ENCODE measurements at regions not wholly inside any gene's neighbourhood (a gene's known extent, or its start where the extent isn't known, plus 50 kb on each side); places are given as distances from the start of the nearest gene placed in this dataset.

DNA sequence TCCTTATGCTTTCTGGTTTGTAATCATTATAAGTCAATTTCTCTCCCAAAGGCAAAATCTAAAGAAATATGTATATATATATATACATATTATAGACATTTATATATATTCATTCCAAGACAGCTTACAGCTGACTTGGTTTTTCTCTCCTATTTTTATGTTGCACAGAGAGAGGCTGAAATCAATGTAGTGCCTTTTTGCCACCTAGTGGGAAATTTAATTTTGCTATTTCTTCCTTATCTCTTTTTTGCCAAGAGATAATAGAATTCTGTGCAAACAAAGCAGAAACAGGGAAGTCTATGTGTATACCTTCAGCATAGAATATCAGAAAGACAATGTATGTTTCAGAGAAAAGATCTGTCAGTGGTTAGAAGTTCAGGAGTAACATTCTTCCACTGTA lies 186.0 kb upstream of the ANO5 start:
- Histone ChIP-seq H3K36me3 (ENCODE audit: control insufficient read depth, insufficient read depth, low read length) (no peaks in the 10 kb centered on the region), H3K4me1 (ENCODE audit: control insufficient read depth, extremely low read depth, insufficient read depth, low read length) (no peaks in the 10 kb centered on the region), H3K9ac (ENCODE audit: insufficient read depth, low read length) (no peak overlapping the region), H3K79me2 (ENCODE audit: control insufficient read depth, insufficient read depth, low read length) (no peaks in the 10 kb centered on the region), H3K27me3 (ENCODE audit: control insufficient read depth, insufficient read depth, low read length) (no peaks in the 10 kb centered on the region), H3K4me2 (ENCODE audit: extremely low read depth, insufficient read depth, low read length) (no peak overlapping the region), H2AFZ (ENCODE audit: low read length) (no peak overlapping the region), H4K20me1 (ENCODE audit: control insufficient read depth, extremely low read depth, insufficient read depth, low read length) (no peaks in the 10 kb centered on the region), H3K4me3 (replicated peaks in 1 of 4; ENCODE audit: control extremely low read depth in 1 of 4, insufficient read depth in 1 of 4, low read depth in 3 of 4, low read length in 4 of 4) (no peak overlapping the region), H3K9me3 (ENCODE audit: control insufficient read depth, insufficient read depth, low read depth, low read length) (no peaks in the 10 kb centered on the region), H3K27ac (ENCODE audit: insufficient read depth, low read length) (no peak overlapping the region)
- TF ChIP-seq EZH2 (IDR thresholded peaks at IDR 0.05; ENCODE audit: low read length, missing control alignments) = no peak
- TF ChIP-seq, protein P1, sequence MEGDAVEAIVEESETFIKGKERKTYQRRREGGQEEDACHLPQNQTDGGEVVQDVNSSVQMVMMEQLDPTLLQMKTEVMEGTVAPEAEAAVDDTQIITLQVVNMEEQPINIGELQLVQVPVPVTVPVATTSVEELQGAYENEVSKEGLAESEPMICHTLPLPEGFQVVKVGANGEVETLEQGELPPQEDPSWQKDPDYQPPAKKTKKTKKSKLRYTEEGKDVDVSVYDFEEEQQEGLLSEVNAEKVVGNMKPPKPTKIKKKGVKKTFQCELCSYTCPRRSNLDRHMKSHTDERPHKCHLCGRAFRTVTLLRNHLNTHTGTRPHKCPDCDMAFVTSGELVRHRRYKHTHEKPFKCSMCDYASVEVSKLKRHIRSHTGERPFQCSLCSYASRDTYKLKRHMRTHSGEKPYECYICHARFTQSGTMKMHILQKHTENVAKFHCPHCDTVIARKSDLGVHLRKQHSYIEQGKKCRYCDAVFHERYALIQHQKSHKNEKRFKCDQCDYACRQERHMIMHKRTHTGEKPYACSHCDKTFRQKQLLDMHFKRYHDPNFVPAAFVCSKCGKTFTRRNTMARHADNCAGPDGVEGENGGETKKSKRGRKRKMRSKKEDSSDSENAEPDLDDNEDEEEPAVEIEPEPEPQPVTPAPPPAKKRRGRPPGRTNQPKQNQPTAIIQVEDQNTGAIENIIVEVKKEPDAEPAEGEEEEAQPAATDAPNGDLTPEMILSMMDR (conservative IDR thresholded peaks at IDR 0.05 in 1 of 2, IDR thresholded peaks at IDR 0.05 in 1 of 2; ENCODE audit: low read depth in 1 of 2, low read length in 2 of 2) = no peak
- no peak for DNase-seq (ENCODE audit: low read depth in 2 of 2)

DNA sequence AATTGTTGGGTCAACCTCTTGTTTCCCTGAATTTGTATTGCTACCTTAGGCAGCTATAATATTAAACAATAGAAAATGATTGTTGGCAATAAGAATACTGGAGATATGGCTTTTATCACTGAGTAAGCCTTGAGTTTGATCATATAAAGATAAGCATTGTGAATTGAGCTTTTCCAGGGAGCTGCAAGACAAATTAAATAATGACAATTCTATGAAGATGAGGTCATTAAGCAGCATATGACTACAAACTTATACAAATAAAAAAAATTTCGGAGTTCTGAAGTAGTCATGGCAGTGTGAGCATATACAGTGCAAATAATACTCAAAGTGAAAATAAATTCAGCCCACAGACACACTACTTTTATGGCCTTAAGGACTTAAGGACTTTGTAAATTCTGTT lies 161.1 kb upstream of the ANO5 start:
- TF ChIP-seq, protein P1 (conservative IDR thresholded peaks at IDR 0.05 in 1 of 2, IDR thresholded peaks at IDR 0.05 in 1 of 2; ENCODE audit: low read depth in 1 of 2, low read length in 2 of 2) = no peak
- TF ChIP-seq EZH2 (IDR thresholded peaks at IDR 0.05; ENCODE audit: low read length, missing control alignments) = no peak
- H2AFZ ChIP-seq (ENCODE audit: low read length) = no peak overlapping the region
- H3K27me3 ChIP-seq (ENCODE audit: control insufficient read depth, insufficient read depth, low read length) = no peaks in the 10 kb centered on the region
- no peak overlapping the region for H3K4me2 ChIP-seq (ENCODE audit: extremely low read depth, insufficient read depth, low read length)
- H4K20me1 ChIP-seq (ENCODE audit: control insufficient read depth, extremely low read depth, insufficient read depth, low read length) = no peaks in the 10 kb centered on the region
- DNase-seq (ENCODE audit: low read depth in 2 of 2) = no peak
- H3K9ac ChIP-seq (ENCODE audit: insufficient read depth, low read length) = no peak overlapping the region
- H3K4me1 ChIP-seq (ENCODE audit: control insufficient read depth, extremely low read depth, insufficient read depth, low read length) = no peaks in the 10 kb centered on the region
- H3K27ac ChIP-seq (ENCODE audit: insufficient read depth, low read length) = no peak overlapping the region
- H3K79me2 ChIP-seq (ENCODE audit: control insufficient read depth, insufficient read depth, low read length) = no peaks in the 10 kb centered on the region
- no peaks in the 10 kb centered on the region for H3K36me3 ChIP-seq (ENCODE audit: control insufficient read depth, insufficient read depth, low read length)
- H3K4me3 ChIP-seq (replicated peaks in 1 of 4; ENCODE audit: control extremely low read depth in 1 of 4, insufficient read depth in 1 of 4, low read depth in 3 of 4, low read length in 4 of 4) = no peak overlapping the region
- H3K9me3 ChIP-seq (ENCODE audit: control insufficient read depth, insufficient read depth, low read depth, low read length) = no peaks in the 10 kb centered on the region

DNA sequence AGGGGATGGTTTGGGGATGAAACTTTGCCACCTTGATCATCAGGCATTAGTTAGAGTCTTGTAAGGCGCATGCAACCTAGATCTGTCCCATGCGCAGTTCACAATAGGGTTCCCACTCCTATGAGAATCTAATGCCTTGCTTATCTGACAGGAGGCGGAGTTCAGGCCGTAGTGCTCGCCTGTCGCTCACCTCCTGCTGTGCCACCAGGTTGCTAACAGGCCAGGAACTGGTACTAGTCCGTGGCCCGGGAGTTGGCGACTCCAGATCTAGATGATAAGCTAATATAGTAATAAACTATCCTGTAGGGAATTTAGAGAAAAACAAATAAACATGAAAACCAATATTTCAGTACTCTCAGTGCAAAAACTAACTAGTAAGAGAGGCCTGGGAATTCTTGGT lies 155.4 kb upstream of the ANO5 start:
- H2AFZ ChIP-seq (ENCODE audit: low read length) = no peak overlapping the region
- no peak for TF ChIP-seq EZH2 (IDR thresholded peaks at IDR 0.05; ENCODE audit: low read length, missing control alignments)
- TF ChIP-seq, protein P1 (conservative IDR thresholded peaks at IDR 0.05 in 1 of 2, IDR thresholded peaks at IDR 0.05 in 1 of 2; ENCODE audit: low read depth in 1 of 2, low read length in 2 of 2) = no peak
- no peak overlapping the region for H3K27ac ChIP-seq (ENCODE audit: insufficient read depth, low read length)

More for the DNA sequence above, 155.4 kb upstream of the ANO5 start:
- Histone ChIP-seq H4K20me1 (ENCODE audit: control insufficient read depth, extremely low read depth, insufficient read depth, low read length) (no peaks in the 10 kb centered on the region), H3K36me3 (ENCODE audit: control insufficient read depth, insufficient read depth, low read length) (no peaks in the 10 kb centered on the region), H3K27me3 (ENCODE audit: control insufficient read depth, insufficient read depth, low read length) (no peaks in the 10 kb centered on the region), H3K79me2 (ENCODE audit: control insufficient read depth, insufficient read depth, low read length) (no peaks in the 10 kb centered on the region), H3K4me1 (ENCODE audit: control insufficient read depth, extremely low read depth, insufficient read depth, low read length) (no peaks in the 10 kb centered on the region), H3K4me2 (ENCODE audit: extremely low read depth, insufficient read depth, low read length) (no peak overlapping the region), H3K9me3 (ENCODE audit: control insufficient read depth, insufficient read depth, low read depth, low read length) (no peaks in the 10 kb centered on the region), H3K9ac (ENCODE audit: insufficient read depth, low read length) (no peak overlapping the region), H3K4me3 (replicated peaks in 1 of 4; ENCODE audit: control extremely low read depth in 1 of 4, insufficient read depth in 1 of 4, low read depth in 3 of 4, low read length in 4 of 4) (no peak overlapping the region)
- no peak for DNase-seq (ENCODE audit: low read depth in 2 of 2)
